ENCODE measurements at regions not wholly inside any gene's neighbourhood (a gene's known extent, or its start where the extent isn't known, plus 50 kb on each side); places are given as distances from the start of the nearest gene placed in this dataset.

DNA sequence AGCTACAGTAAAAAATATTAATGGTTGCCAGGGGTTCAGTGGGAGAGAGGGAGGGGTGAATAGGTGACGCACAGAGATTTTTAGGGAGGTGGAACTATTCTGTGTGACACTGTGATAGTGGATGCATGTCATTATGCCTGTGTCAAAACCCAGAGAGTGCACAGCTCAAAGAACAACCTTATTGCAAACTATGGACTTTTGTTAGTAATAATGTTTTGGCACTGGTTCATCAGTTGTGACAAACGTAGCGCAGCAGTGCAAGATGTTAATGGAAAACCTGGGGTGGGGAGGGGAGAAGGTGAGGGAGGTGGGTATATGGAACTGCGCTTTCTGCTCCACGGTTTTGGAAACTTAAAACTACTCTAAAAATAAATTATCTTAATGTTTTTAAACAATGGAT, 134.6 kb upstream of the RFC3 start:
- H2BK20ac ChIP-seq (ENCODE audit: low read depth, low read length, poor library complexity, severe bottlenecking): no peak overlapping the region
- H3K27me3 ChIP-seq (ENCODE audit: insufficient read depth, low read length): no peaks in the 10 kb centered on the region
- Mint-ChIP-seq H3K4me1 (peaks cover 5 to 10% of the 10 kb centered on the region in 2 experiments), H3K36me3 (ENCODE audit: insufficient read depth in 1 of 3, low read depth in 3 of 3) (peaks cover 19 to 27% (median 26%) of the 10 kb centered on the region in 3 experiments), H3K4me3 (no peak overlapping the region), H3K27ac (no peak overlapping the region), H3K9me3 (peaks cover 33 to 45% of the 10 kb centered on the region in 2 experiments), H3K27me3 (ENCODE audit: low read depth) (no peaks in the 10 kb centered on the region; the same call in 1 of the 2 replicates)
- no CpG with 5 or more reads among the region's 5 CpGs for WGBS (ENCODE audit: extremely low coverage, insufficient read length, low lambda C conversion rate)
- no peak overlapping the region for H2AFZ ChIP-seq (ENCODE audit: low read length)
- H3K56ac ChIP-seq (ENCODE audit: insufficient read length, low read depth, low read length): no peak overlapping the region
- no peaks in the 10 kb centered on the region for H3K79me2 ChIP-seq (ENCODE audit: insufficient read depth, low read length)
- H4K5ac ChIP-seq (ENCODE audit: insufficient read length, low read depth, low read length): no peak overlapping the region
- H3K79me1 ChIP-seq (ENCODE audit: insufficient read depth, low read depth, low read length, poor library complexity, severe bottlenecking): no peaks in the 10 kb centered on the region
- H3K4me1 ChIP-seq (ENCODE audit: insufficient read depth, low read length): no peaks in the 10 kb centered on the region
- no peak overlapping the region for H3T11ph ChIP-seq (ENCODE audit: low read length)
- H2BK15ac ChIP-seq (ENCODE audit: low read depth, low read length): no peak overlapping the region
- no peaks in the 10 kb centered on the region for H4K20me1 ChIP-seq (ENCODE audit: control insufficient read depth, insufficient read depth, insufficient read length)
- no peak overlapping the region for H2BK5ac ChIP-seq (ENCODE audit: insufficient read length, low read length)
- no peak overlapping the region for H2BK12ac ChIP-seq (ENCODE audit: insufficient read length, low read depth, low read length)
- no peak overlapping the region for H3K27ac ChIP-seq (ENCODE audit: insufficient read length, low read depth, low read length)
- TF ChIP-seq, protein P1, sequence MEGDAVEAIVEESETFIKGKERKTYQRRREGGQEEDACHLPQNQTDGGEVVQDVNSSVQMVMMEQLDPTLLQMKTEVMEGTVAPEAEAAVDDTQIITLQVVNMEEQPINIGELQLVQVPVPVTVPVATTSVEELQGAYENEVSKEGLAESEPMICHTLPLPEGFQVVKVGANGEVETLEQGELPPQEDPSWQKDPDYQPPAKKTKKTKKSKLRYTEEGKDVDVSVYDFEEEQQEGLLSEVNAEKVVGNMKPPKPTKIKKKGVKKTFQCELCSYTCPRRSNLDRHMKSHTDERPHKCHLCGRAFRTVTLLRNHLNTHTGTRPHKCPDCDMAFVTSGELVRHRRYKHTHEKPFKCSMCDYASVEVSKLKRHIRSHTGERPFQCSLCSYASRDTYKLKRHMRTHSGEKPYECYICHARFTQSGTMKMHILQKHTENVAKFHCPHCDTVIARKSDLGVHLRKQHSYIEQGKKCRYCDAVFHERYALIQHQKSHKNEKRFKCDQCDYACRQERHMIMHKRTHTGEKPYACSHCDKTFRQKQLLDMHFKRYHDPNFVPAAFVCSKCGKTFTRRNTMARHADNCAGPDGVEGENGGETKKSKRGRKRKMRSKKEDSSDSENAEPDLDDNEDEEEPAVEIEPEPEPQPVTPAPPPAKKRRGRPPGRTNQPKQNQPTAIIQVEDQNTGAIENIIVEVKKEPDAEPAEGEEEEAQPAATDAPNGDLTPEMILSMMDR (conservative IDR thresholded peaks at IDR 0.05): no peak
- no peaks in the 10 kb centered on the region for H3K23me2 ChIP-seq (ENCODE audit: insufficient read length, low read depth, low read length, poor library complexity, severe bottlenecking)
- no peak overlapping the region for H3K4ac ChIP-seq (ENCODE audit: low read depth, low read length)
- no peak overlapping the region for H3K23ac ChIP-seq (ENCODE audit: insufficient read length, low read depth, low read length)
- no peak overlapping the region for H3K4me2 ChIP-seq (ENCODE audit: insufficient read depth, insufficient read length, low read length)
- H4K91ac ChIP-seq (ENCODE audit: insufficient read length, low read depth, low read length): no peak overlapping the region
- no peak overlapping the region for H2AK5ac ChIP-seq (ENCODE audit: insufficient read length, low read length)
- H2BK120ac ChIP-seq (ENCODE audit: low read depth, low read length, poor library complexity, severe bottlenecking): no peak overlapping the region
- no peak overlapping the region for H4K8ac ChIP-seq (replicated peaks; ENCODE audit: insufficient read length, low read depth, low read length)
- H3K9me3 ChIP-seq (ENCODE audit: control insufficient read depth, low read depth, low read length): no peaks in the 10 kb centered on the region
- no peak overlapping the region for H3K9ac ChIP-seq (ENCODE audit: extremely low read depth, insufficient read length, low read length)
- no peak overlapping the region for H3K18ac ChIP-seq (ENCODE audit: insufficient read length, low read depth, low read length)
- DNase-seq: no peak
- H3K14ac ChIP-seq (ENCODE audit: insufficient read depth, low read length): no peak overlapping the region
